NCI-H345 (cell line): ENCODE measurements at regions not wholly inside any gene's neighbourhood (a gene's known extent, or its start where the extent isn't known, plus 50 kb on each side); places are given as distances from the start of the nearest gene placed in this dataset.

Experiments used
- DNase-seq: peaks from one replicate; lab custom pipeline; 2025; lab: John Stamatoyannopoulos, UW

GRCh38 chr3:39748763-39749162, 60.6 kb upstream of the MYRIP start:
- no peak for DNase-seq

GRCh38 chr3:39750712-39751111, 58.7 kb upstream of the MYRIP start:
- no peak for DNase-seq

DNA sequence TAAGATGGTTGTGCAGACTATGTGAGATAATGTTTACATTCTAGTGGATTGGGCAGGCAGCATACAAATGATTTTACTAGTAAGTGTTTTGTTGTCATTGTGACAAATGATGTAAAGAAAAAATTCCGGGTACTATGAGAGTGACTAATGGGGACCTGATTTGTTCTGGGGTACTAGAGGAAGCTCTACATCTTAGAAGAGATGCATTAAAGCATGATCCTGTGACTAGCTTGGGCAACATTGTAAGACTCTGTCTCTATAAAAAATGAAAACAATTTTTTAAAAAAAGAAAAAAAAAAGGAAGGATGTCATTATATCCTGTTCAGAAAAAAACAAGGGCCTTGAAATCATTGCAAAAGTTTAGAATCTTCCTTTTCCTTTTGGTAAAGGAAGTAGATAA, 58.1 kb upstream of the MYRIP start:
- DNase-seq = no peak

DNA sequence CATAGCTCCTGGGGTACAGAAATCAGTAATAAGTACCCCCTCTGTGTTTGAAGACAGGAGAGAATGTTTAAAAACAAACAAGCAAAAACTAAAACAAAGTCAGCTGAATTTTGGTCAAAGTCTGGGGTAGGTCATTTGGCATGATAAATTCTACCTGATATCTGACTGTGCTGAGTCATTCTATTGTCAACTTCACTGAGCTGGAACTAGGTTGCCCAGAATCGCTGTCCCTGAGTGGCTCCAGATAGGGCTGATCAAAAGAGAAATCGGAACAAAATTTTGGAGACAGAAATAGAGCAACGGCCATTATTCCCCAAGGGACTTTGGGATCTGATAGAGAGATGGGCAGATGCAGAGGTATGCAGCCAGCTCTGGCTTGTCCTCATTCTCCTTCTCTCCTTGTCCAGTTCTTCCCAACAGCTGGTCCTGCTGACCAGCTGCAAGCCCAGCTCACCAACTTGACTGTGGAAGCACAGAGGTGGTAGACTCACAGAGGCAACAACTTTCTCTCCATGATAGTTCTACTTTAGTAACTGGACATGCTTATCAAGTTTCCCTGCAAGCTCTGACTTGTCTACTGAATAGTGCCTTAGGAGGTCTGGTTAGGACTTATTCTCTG, 57.3 kb upstream of the MYRIP start:
- DNase-seq = no peak

GRCh38 chr3:39752751-39753150, 56.7 kb upstream of the MYRIP start:
- DNase-seq = no peak

DNA sequence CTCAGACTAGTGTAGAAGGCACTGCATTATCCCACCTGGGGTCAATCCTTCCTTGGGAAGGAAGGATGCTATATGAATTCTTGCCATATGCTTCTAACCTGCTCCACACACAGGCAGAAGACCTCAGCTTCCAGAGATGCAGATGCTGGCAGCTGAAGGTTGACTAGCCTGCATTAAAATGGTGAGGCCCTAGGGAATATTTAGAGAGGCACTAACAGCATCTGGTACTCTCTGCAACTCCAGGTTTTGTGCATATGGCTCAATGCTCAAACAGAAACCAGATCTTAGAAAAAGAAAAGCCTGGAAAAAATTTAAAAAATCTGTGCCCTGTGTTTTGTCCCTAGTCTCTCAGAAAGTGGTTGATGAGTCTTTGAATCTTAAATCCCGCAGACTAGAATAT, 56.0 kb upstream of the MYRIP start:
- DNase-seq = no peak

DNA sequence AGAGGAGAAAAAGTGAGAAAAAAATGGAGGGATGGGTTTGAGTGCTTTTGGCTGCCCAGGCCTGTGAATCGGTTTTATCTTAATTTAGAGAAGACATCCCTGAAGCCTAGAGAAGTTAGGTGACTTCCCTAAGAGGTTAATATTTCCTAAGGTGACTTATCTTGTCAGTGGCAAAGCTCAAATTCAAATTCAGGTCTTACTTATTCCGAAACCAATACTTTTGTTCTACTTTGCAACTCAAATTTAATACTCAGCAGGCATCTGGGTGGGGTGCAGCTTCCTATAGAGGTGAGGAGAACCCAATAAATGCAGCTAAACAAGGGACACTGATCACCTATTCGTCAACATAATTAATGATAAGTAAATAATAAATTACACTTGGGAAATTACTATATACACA, 54.9 kb upstream of the MYRIP start:
- no peak for DNase-seq

DNA sequence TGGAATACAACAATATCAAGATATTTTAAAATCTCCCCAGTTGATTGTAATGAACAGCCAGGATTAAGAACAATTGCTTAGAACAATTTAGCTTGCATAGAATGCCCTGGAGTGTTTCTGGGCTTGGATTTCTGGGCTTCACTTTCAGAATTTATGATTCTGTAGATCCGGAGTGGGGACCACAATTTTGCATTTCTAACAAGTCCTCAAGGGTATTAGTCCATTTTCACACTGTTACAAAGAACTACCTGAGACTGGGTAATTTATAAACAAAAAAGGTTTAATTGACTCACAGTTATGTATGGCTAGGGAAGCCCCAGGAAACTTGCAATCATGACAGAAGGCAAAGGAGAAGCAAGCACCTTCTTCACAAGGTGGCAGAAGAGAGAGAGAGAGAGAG, 54.3 kb upstream of the MYRIP start:
- DNase-seq = no peak

DNA sequence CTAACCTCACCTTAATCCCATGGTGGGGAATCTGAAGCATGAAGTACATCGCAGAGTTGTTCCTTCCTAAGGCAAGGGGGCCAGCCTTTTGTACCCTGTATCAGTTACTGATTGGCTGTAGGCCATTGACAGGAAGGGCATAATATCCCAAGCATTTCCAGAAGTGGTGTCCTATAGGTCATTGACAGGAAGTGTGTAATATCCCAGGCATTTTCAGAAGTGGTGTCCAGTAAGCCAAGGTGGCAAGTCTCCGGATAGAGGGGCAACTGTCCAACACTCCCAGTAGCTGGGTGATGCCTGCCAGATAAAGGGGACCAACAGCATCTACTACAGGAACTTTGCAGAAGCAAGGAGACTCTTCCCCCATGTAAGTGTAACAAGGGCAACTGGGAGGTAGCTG, 52.1 kb upstream of the MYRIP start:
- DNase-seq = no peak
